A204.1 (cell line): ENCODE measurements at regions not wholly inside any gene's neighbourhood (a gene's known extent, or its start where the extent isn't known, plus 50 kb on each side); places are given as distances from the start of the nearest gene placed in this dataset.

ENCODE experiments used
- FAIRE-seq: peaks from 2 replicates; lab custom pipeline; 2012; peaks lifted over from hg19 to GRCh38; lab: Jason Lieb, UNC

DNA sequence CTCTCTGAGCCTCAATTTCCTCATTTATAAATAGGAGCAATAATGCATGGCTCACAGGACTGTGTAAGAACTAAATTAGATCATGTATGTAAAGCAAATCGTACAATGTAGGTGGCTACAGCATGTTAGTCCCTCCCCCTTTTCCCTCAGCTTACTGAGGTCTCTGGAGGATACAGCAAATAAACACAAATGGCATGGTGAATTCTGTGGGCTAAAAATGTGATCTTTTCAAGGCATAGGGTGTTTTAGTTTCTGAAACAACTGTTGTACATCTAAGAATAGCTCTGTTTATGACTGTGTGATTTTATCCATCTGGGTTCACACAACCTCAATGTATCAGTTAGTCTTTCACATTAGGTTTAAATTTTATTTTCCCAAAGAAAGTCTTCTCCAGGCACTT is 121.2 kb upstream of the PLEKHG7 start:
- no peak for FAIRE-seq

DNA sequence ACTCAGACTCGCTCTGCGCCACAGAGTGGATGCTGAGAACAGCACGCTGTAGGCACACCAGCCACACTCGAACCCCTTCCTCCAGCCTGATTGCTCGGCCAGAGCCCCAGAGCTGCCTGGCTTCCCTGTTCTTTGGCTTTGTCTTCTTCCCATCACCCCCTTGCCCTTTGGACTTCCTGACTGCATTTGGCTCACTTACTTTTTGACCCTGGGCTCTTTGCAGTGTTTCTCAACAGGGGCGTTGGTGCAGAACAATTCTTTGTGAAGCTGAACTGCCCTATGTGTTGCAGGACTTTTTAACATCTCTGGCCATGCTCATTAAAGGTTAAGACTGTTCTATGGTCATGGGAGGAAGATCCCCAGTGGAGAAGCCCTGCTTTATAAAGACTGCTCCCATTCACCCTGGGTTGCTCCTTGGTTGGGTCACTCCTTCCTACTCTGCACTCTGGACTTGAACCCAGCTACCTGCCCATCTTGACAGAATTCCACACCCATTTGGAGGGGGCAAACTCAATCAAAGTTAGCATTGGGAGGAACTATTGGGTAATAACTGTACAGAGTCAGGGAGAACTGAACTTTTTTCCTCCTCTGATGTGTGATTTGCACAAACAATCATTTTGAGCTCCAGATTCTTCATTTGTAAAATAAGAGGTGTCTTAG is 127.7 kb upstream of the PLEKHG7 start:
- FAIRE-seq, result no peak

DNA sequence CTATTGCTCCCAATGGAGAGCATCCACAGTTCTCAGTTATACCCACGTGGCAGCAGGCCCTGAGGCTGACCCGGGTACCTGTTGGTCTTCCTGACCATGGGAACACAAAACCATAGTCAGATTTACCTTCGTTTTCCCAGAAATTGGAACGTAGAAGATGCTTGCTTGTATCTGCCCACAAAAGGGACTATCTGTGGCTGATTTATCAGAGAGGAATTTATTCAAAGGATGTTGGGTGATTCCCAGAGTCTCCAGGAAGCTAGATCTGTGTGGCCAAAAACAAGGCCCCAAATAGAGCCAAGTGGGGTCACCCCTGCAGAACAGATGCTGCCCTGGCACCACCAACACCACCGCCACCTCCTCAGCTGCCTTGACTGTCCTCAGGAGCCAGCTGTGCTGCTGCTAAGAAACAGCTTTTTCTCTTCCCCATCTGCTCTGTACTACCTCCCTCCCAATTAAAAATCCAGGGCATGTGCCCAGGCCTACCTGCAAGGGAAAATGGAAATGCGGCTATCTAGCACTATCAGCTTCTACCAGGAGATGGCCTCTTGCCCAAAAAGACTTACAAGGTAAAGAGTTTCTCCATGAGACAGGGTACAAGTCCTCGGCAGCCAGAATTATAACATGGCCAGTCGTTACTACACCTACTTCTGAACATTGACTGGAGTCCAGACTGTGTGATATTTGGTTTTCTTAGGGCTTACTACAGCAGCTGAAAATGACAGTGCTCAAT is 128.6 kb upstream of the PLEKHG7 start:
- FAIRE-seq, result no peak

DNA sequence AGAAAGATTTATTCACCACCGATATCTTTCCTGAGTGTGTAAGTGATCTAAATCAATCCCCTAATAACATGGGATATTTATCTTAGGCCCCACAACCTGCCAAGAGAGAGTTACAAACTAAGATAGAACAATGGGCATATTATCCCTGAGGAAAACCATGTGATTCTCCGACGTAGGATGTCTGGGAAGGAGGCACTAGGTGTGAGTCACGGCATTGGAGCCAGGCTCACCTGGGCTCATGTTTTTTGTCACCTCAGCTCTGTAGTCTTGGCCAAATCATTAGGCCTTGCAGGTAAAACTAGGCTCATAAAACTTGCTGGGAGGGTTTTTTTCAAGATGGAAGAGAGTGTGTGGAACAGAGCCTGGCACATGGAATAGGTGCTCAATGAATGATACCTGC is 129.7 kb upstream of the PLEKHG7 start:
- no peak for FAIRE-seq

DNA sequence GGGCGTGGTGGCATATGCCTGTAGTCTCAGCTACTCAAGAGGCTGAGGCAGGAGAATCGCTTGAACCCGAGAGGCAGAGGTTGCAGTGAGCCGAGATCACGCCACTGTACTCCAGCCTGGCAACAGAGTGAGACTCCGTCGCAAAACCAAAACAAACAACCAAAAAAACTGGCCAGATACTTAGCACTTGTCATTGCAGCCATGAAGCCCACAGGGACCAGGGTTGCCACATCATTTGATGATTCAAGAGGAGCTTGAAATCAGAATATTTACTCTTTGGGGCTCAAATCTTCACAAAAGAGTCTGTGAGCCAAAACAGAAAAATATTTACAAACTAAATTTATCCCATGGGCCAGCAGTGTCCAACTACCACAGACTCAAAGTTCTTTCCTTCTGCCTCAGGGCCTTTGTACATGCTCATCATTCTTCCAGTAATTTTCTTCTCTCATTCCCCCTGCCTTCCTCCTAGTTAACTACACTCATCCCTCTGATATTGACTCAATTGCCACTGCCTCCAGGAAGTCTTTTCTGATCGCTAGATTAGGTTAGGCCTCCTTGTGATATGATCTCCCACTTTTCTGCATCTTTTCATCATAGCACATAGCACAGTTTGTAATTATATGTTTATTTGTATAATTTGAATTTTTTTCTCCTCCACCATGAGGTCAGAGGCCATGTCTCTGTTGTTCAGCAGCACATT is 130.8 kb upstream of the PLEKHG7 start:
- FAIRE-seq, result no peak

DNA sequence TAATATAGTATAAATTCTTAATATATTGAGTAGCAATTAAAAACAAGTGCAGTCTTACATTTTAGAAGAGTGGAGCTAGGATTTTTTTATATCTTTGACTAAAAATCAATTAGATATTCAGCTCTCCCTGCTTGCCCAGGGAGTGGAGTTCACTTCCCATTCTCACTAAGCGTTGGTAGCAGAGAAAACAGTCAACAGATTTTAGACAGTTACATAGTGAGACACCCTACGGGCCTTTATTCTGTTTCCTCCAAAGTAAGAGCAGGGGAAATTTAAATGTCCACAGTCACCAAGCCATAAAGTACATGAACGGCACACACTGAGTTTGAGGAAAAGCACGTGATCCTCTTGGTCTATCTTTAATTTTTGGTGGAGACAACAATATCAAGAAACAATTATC is 131.6 kb upstream of the PLEKHG7 start:
- FAIRE-seq, result no peak

DNA sequence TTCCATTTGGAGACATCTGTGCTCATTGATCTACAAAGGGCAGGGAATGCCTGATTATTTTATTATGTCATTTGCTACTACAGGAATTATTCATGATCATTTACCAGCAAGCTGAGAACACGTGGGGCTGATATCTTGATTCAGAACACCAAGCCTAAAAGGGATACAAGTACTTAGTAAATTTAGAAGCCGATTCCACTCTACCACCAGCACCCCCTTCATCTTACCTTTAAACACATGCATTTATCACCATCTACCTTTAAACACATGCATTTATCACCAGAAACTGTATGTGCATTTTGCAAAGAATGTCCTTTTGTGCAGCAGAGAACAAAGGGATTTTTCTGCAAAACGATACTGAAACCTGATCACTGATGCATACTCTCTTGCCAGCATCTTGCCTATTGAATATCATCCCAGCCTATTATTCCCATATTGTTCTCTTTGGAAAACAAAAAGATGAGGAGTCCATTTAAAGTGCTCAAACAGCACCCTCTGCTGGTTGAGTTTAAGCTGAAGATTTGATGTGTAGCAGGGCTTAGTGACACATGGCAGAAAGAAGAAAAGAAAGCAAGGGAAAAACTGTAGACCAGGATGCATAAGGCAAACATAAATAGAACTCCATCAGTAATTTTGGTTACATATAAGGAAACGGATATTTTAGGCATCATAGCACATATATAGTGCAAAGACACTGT is 132.6 kb upstream of the PLEKHG7 start:
- peak; percentile 94 for FAIRE-seq

DNA sequence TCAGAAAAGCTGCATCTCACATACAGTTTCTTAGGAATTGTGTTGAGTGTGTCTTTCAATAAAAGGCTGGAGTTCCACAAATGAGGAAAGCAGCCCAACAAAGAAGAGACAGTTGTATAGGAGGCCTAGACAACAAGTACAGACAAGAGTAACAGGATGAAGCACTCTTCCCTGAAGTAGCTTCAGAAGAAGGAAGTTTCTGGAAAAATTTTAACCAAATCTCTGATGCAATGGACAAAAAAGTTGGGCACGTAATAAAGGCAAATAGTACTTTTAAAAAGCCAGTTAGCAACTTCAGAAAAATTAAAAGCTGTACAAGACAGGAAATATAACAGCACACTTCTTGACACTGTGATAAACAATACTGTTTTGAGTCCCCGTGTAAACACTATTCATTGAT is 134.1 kb upstream of the PLEKHG7 start:
- no peak for FAIRE-seq

DNA sequence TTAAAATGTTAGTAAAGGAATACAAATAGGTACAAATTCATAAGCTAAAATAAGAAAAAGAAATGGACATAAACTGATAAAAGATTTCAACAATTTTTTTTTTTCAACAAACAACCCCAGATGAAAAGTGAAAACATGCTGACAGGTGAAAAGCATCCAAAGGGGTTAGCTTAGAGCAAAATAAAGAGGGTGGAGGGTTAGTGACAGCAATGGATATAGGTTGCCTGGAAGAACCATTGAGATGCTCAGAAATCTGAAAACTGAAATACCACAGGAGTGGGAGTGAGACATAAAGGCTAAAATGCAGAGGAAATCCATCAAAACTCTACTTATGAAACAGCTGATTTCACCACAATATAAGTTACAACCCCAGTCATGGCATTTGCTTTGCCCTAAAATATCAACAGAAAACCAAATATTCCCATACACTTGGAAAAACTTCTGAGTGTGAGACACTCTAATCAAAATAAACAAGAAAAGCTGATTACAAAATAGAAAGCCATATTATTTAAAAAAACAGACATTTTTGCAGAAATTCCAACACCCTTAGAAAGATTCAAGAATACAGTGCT is 136.3 kb upstream of the PLEKHG7 start:
- FAIRE-seq, result no peak

DNA sequence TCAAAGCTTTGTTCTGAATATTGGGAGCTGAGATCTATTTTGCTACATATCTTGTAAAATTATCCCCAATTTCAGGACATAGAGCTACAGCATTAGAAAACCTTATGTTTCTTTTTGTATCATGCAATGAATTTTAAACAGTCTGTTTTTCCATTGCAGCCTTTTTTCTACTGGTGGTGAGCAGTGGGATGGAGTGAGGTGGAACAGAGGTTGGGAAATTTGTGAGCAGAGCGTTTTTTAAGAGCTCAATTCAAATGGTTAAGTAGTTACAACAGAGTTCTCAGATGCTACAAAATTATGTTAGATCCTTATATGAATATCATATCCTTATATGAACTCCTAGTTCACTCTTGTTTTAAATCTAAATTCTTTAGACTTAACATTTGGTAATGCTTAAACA is 139.0 kb upstream of the PLEKHG7 start:
- no peak for FAIRE-seq

DNA sequence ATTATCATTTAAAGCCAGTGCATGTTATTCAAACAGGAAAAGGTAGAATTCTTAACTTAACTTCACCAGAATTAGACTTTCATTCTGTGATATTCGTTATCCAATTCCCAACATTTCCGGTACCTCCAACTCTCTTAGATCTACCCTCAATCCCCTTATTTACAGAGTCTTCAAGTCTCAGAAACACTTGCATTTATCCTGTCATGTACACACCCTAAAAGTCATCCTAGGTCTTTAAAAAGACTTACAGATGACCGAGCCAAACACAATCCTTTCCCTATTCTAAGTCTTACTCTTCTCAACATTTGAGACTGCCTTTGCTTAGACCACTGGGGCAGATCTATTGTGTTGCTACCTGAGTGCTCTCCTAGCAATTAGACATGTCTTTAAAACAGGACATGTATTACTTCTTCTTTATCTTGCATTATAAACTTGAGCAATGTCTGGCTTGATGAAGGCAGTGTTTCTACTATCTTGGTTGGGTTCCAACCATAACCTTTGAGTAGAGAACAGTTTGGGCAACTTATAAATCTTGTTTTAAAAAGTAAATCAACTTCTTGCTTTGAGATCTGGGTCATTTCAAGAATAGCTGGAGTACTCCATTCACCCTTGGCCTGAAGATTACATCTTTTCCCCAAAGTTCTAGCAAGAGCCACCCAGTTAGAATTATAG is 140.6 kb upstream of the PLEKHG7 start:
- FAIRE-seq, result no peak

DNA sequence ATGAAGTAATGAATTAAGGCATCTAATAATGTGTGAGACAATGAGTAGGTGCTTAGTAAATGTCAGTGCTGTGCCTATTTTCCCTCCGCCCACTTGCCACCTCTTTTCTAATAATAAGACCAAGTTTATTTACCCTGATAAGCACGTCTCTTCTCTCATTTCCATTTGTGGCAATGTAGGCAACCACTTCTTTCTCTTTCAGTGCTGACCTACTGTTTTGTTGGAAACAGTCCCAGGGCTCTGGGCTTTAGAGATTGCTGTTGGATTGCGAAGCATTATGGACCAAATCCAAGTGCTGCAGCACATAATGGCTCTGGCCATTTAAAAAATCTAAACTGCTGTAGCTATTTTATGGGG is 141.3 kb upstream of the PLEKHG7 start:
- FAIRE-seq, result no peak

DNA sequence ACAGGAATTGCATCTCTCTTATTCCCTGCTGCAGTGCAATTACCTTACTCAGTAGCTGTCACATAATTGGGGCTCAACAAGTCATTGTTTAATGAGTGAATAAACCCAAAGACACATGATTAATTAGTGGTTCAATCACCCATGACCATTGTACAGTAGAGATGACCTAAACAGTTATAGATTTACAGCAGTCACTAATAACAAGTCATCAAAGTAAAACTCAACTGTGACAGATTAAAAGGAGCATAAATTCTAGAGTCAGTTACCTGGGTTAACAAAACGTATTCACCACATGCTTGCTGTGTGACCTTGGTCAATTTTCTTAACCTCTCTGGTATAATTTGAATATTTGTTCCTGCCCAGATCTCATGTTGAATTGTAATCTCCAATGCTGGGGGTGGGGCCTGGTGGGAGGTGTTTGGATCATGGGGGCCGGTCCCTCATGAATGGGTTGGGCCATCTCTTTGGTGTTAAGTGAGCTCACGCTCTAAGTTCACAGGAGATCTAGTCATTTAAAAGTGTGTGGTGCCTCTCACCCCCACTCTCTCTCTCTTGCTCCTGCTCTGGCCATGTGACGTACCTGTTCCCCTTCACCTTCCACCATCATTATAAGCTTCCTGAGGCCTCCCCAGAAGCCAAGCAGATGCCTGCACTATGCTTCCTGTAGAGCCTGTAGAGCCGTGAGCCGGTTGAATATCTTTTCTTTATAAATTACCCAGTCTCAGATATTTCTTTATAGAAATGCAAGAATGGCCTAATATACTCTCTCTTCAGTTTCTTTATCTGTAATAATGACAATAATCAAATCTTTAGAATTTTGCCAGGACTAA is 141.9 kb upstream of the PLEKHG7 start:
- FAIRE-seq, result no peak

DNA sequence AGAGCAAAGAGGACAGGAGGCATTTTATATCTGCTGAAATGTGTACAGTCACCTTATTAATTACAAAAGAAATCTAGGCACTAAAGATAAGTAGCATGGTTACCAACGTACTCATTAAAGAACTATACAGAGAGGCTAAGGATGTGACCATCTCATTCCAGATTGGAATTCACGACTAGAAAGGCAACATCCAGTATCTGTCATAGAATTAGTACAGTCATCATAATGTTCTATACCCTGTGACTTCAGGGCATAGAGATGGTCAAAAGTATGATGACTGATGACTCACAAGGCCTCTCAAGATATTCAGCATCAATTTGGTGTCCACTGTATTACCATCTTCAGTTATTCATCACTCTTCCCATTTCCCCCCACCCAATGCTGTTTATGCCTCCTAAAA is 144.0 kb upstream of the PLEKHG7 start:
- FAIRE-seq, result no peak

DNA sequence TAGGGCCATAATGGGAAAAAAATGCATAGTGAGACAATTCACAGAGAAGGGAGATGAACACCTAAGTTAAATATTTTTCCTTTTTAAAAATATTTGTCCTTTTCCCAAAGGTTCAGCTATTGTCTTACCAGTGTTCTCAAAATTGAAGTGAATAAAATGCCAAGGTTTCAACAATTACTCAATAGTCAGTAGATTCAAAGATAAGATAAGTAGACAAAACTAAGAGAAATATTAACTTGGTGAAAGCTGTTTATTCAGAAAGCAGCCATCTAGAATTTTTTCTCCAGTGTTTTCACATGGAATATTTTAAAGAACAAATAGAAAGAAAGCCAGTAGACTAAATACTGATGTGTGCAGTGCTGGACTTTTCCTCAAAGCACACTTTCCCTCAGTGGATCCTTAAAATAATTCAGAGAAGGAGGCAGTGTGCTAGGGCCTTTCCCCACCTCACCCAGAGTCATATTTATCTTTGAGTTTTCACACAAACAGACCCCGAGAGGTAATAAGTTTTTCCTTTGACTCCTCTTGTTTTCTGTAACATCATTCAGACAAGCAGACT is 144.5 kb upstream of the PLEKHG7 start:
- no peak for FAIRE-seq

DNA sequence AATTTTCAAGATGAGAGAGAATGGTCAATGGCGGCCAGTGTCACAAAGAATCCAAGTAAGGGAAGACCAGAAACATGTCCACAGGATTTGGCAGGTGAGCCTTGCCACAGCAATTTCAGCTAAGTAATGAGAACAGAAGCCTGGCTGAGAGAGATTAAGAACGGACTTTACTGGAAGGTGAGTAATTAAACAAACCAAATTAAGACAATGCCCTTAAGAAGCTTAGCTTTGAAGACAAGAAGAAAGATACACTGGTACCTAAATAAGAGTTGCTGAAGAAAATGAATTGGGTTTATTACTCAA is 145.4 kb upstream of the PLEKHG7 start:
- no peak for FAIRE-seq

DNA sequence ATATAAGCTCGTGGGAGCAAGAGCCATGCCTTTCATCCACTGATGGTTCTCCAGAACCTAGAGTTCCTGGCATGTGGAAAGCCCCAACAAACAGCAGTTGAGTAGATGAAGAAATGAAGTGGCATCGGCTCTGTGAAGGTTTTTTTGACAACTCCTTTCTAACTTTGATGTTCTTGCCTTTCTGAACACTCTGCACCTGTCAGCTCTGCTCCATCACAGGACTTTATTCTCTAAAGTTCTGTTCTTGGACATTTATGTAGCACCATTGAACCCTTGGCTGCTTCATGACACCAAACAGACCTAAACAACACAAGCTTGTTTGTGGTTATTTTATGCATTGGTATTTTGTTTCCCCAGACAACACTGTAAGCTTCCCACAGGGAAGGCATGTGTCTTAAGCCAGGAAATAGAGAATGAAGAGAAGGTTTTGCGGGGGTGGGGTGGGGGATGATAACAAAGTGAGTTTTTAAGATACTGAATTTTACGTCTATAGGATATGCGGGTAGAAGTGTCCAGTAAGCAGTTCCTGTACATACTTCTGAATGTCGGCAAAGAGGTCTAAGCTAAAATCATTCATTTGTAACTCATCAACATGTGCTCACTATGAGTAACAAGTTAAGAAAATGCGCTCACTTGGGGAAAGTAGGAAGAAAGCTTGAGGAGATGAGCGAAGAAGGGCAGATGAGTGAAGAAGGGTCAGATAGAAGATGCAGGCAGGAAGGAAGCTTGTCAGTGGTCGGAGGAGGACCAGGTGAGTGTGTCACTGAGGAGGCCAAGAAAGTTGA is 146.0 kb upstream of the PLEKHG7 start:
- no peak for FAIRE-seq

DNA sequence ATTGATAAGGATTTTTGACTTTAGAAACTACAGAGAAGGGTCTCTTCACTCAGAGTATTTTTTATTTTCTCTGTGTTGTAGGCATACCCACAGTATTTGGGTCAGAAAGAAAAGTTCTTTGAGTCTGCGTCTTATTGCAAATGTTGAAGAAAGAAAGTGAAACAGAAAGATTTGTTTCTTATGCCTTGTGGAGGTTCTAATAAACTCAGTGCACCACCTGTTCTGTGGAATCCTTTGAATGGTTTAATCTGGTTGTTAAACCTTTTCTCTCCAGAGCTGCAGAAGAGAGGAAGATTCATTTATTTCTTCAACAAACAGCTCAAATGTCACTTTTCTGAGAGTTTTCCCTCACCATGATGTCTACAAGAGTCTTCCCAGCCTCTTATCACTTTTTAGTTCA is 146.6 kb upstream of the PLEKHG7 start:
- FAIRE-seq, result no peak

DNA sequence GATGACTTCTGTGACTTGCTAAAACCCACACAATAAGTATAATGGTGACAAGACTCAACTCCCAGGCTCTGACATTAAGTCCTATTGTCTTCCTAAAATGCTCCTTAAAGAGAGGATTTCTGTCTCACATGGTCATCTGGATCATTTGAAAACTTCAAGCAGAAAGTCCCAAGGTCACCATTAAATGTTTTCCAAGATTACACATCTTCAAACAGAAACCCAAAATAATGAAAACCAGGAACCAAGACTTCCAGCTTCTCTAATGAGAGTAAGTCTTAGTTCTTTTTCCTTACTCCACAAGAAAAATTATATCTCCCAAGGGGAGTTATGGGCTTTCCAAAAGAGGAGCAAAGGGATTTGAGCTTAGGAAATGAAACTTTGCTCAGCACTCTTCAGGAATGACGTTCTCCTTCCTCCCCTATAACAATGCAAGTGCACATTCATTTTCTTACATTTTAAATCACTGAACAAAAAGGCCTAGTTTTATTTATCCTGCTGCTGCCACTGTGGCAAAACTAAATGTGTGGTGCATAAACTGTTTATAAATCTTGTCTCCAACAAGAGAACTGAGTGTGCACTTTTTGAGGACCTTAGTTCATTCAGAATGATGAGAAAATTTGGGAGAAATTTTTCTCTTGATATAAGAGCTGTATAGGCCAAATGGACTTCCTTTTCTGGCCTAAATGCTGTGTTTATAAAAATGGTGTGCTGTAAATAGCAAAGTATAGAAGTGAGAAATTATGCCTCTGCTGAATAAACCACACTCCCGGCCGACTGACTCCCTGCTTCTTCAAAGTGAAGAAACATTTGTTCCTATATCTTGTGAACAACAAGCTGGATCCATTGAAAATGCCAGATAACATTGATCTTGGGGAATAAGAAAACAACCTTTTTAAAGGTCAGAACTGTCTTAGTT is 148.4 kb upstream of the PLEKHG7 start:
- no peak for FAIRE-seq
